LNCaP clone FGC (cell line): ENCODE measurements at regions not wholly inside any gene's neighbourhood (a gene's known extent, or its start where the extent isn't known, plus 50 kb on each side); places are given as distances from the start of the nearest gene placed in this dataset.

Experiments
- DNase-seq: peaks from one replicate; pipeline ENCODE4 v3.0.0-alpha.2; 2011; ENCODE audit warnings: low read depth
- H3K4me3 ChIP-seq: 2 replicates; pipeline ENCODE4 v1.5.1; 2011; ENCODE audit warnings: mild to moderate bottlenecking, low read depth, low read length, control low read depth
- TF ChIP-seq, protein P1 (sequence below): IDR thresholded peaks from 2 replicates; pipeline ENCODE4 v1.5.1; 2012; ENCODE audit warnings: mild to moderate bottlenecking; ENCODE audit not compliant: control insufficient read depth, insufficient read depth; ENCODE audit errors: extremely low read depth

GRCh38 chr10:84681781-84682180, 353.4 kb downstream of the CCSER2 start:
- no peak for DNase-seq
- H3K4me3 ChIP-seq: no peak overlapping the region
- TF ChIP-seq, protein P1, sequence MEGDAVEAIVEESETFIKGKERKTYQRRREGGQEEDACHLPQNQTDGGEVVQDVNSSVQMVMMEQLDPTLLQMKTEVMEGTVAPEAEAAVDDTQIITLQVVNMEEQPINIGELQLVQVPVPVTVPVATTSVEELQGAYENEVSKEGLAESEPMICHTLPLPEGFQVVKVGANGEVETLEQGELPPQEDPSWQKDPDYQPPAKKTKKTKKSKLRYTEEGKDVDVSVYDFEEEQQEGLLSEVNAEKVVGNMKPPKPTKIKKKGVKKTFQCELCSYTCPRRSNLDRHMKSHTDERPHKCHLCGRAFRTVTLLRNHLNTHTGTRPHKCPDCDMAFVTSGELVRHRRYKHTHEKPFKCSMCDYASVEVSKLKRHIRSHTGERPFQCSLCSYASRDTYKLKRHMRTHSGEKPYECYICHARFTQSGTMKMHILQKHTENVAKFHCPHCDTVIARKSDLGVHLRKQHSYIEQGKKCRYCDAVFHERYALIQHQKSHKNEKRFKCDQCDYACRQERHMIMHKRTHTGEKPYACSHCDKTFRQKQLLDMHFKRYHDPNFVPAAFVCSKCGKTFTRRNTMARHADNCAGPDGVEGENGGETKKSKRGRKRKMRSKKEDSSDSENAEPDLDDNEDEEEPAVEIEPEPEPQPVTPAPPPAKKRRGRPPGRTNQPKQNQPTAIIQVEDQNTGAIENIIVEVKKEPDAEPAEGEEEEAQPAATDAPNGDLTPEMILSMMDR: no peak

DNA sequence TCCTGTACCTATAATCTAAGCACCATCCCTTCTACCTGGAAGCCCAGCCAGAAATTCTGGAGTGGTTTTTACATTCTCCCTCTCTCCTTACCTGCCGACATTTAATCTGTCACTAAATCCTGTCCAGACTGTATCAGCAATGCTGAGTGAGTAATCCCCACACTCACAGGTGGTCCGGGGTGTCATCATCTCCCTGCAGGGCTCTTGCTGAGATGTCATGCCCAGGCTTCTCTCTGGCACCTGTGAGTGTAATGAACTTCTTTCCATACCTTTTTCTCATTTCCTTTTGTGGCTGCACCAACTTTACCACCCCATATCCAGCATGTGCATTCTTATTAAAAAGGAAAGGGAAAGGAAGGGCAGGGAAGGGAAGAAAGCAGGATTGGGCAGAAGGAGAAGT, 355.2 kb downstream of the CCSER2 start:
- no peak for DNase-seq

GRCh38 chr10:84683980-84684740, 355.8 kb downstream of the CCSER2 start:
- TF ChIP-seq, protein P1: no peak
- H3K4me3 ChIP-seq: no peak overlapping the region
- DNase-seq: no peak

More for the DNA sequence above, 355.2 kb downstream of the CCSER2 start:
- no peak overlapping the region for H3K4me3 ChIP-seq
- TF ChIP-seq, protein P1: no peak

GRCh38 chr10:84685047-84685660, 356.8 kb downstream of the CCSER2 start:
- DNase-seq: no peak
- TF ChIP-seq, protein P1: no peak
- no peak overlapping the region for H3K4me3 ChIP-seq

DNA sequence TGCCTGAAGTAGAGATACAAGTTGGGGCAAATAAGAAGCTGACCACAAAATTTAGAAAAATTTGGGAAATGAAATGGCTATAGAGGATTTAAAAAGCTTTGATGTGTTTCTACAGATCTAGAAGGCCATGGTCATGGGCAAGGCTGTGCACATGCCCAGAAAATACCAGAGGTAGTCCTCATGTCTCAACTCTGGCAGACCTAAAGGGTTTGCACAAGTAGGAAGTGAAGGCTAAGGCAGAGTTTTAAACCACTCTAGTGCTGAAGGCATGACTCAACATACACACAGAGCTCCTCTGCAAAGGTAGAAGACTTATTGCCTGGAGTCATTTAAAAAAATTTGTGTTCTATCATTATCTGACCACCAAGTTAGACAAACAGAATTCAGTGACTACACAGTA, 364.6 kb downstream of the CCSER2 start:
- H3K4me3 ChIP-seq: no peak overlapping the region
- DNase-seq: no peak
- TF ChIP-seq, protein P1: no peak

DNA sequence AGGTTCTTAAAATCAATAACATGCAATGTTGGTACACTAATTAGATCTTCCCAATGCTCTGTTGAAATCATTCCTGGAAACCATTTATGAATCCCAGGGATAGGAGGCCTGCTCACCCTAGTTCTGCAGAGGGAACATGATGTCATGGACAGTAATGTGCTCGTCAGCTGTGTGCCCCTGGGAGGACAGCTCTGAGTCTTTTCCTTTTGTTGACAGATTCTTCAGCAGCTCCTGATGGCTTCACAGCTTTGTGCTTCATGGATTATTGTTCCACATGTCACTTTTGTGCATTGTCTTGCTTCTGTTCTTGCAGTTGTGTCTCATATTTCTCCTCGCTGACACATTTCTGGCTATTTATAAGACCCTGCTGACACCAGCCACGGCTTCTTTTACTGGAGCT, 367.5 kb downstream of the CCSER2 start:
- TF ChIP-seq, protein P1: no peak
- H3K4me3 ChIP-seq: no peak overlapping the region
- no peak for DNase-seq
